ENCODE measurements at regions not wholly inside any gene's neighbourhood (a gene's known extent, or its start where the extent isn't known, plus 50 kb on each side); places are given as distances from the start of the nearest gene placed in this dataset.

DNA sequence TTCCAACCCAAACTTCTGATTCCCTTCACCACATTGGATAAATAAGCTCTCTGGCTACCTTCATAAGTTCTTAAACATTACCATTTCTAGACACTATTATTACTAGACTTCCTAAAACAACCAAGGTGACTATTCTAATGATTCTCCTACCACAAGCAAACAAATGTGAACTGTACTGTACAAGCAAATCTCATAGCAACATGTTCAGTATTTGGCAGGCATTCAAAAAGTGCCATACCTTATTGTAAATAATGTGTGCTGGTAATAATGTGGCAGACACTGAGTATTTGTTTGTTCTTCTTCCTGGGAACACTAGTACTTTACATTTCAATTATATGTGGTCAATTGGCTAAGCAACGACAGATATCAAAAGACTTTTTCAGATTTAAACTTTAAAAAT, 986.0 kb upstream of the SPRY2 start:
- TF ChIP-seq, protein P1, sequence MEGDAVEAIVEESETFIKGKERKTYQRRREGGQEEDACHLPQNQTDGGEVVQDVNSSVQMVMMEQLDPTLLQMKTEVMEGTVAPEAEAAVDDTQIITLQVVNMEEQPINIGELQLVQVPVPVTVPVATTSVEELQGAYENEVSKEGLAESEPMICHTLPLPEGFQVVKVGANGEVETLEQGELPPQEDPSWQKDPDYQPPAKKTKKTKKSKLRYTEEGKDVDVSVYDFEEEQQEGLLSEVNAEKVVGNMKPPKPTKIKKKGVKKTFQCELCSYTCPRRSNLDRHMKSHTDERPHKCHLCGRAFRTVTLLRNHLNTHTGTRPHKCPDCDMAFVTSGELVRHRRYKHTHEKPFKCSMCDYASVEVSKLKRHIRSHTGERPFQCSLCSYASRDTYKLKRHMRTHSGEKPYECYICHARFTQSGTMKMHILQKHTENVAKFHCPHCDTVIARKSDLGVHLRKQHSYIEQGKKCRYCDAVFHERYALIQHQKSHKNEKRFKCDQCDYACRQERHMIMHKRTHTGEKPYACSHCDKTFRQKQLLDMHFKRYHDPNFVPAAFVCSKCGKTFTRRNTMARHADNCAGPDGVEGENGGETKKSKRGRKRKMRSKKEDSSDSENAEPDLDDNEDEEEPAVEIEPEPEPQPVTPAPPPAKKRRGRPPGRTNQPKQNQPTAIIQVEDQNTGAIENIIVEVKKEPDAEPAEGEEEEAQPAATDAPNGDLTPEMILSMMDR (IDR thresholded peaks at IDR 0.05): no peak
- no peak for TF ChIP-seq EZH2 (IDR thresholded peaks at IDR 0.05; ENCODE audit: borderline replicate concordance, insufficient read depth, low read depth, low read length, poor library complexity, severe bottlenecking)
